Stimulated activated CD8-positive, alpha-beta memory T cell treated with anti-CD3 and anti-CD28 coated beads, Interleukin-7, amount 100 ng/mL, for 1 hour (primary cell): ENCODE measurements at regions not wholly inside any gene's neighbourhood (a gene's known extent, or its start where the extent isn't known, plus 50 kb on each side); places are given as distances from the start of the nearest gene placed in this dataset.
"Not testable (repeated sequence)": the region's sequence is repeated elsewhere in the genome, so short reads cannot be mapped to it uniquely, and the experiment has no call there.

Source experiments
- DNase-seq, 2 donors: peaks; one replicate each; pipeline ENCODE4 v3.0.0-alpha.2; 2020; ENCODE audit warnings: low read depth in 2 of 2

- DNase-seq, result no peak
Measured at GRCh38 chr21:15311510-15311909, 246.7 kb upstream of the NRIP1 start.

DNA sequence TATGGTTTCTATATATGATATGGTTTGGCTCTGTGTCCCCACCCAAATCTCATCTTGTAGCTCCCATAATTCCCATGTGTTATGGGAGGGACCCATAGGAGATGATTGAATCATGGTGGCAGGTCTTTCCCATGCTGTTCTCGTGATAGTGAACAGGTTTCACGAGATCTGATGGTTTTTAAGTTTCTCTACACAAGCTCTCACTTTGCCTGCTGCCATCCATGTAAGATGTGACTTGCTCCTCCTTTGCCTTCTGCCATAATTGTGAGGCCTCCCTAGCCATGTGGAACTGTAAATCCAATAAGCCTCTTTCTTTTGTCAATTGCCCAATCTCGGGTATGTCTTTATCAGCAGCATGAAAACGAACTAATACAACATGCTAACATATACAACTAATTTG is 252.2 kb upstream of the NRIP1 start:
- not testable (repeated sequence) for DNase-seq

DNA sequence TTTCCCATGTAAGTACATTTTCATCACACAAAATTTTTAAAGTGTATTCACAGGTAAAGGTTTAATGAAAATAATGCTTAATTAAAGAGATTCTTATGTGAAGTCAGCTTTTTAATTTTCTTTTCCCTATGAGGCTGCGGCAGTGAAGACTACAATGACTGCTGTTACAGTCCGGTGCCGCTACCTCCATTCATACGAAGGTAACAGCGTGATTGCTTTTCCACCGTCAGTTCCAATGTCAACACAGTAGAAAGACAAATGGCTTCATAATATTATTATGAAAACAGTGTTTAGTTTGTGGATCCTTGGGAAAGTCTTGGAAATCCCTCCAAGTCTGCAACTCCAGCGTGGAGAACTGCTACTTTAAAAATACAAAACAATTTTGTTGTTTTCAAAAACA is 254.9 kb upstream of the NRIP1 start:
- no peak for DNase-seq

DNA sequence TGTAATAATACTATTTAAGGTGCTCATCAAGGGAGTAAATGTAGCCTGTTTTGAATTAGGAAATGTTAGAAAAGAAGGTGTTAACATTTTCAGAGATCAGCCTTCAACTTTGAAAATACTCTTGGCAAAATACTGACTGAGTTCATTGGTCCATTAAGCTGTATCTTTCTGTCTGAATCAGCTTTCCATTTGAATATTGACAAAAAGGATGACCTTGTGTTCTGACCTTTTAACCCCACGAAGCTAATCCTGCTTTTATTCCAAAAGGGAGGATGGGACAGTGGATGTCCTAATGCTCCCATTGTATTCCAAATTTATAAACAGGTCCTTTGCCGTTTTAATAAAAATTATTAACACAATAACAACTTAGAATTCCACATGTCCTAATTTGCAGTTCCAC is 259.7 kb upstream of the NRIP1 start:
- no peak for DNase-seq

DNA sequence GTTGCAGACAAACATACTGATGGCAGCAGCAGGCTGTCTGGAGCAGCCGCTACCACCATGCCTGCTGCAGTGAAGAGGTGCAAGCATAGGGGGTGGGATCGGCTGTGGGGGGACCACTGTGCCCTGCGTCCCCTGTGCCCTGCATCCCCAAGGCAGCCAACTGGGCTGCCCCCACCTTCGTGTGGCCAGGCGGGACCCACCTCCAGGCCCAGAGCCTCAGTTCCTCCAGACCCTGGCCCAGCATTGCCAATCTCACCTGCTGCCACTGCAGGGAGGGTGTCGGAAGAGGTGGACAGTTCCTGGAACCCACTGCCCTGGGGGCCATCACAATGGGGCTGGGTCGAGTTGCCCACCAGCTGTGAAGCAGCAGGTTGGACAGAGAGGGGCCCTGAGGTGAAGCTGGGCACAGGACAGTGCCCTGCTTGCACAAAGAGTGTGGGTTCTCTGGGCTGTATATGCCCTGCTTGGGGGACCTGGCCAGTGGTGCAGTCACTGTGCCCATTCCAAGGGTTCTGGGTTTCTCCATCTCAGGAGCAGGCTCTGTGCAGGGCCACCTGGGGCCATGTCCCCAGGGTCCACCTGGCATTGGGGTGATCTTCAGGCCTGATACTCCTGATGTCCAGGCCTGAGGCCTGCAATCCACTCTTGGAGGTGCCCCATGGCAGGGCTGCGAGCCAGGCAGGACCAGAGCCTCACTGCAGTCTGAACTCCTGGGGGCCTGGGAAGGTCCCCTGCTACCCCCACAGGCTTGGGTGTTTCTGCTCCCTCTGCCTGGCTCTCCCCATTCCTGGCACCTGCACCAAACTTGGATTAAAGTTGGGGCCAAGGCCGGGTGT is 261.4 kb upstream of the NRIP1 start:
- no peak for DNase-seq

- no peak for DNase-seq
Measured at GRCh38 chr21:15327637-15328265, 263.0 kb upstream of the NRIP1 start.

DNA sequence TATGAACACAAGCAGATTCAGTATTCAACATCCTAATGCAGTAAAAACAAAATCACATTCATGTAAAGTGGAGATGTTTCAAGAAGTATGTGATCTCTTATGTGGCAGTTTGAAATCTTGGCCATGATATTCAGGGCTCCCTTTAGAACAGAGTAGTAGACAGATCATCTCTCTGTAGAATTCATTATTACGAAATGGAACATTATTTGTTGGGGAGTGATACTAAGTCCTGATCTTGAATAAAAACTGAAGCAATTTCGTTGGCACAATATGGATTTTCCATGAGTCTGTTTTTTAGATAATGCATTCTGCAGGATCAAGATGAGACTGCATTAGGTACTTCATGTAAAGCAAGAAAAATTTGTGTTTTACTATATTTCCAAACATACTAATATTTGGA is 264.4 kb upstream of the NRIP1 start:
- DNase-seq, result no peak

DNA sequence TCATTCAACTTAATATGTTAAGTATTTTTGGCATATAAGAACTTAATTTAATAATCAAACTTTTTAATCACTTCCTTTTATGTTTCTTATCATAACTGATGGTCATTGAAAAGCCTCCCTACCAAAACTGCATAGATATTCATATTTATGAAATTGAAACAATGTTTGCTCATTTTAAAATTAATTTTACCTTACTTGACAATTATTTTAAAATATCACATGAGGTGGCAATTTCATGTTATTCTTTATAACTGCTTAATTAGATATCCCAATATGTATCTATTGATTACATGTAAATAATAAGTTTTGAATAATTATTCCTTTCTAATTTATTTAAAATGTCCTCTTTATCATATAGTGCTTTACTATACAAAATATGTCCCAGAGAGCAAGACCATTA is 266.1 kb upstream of the NRIP1 start:
- DNase-seq, result no peak

- no peak for DNase-seq
Measured at GRCh38 chr21:15332572-15332971, 267.8 kb upstream of the NRIP1 start.

DNA sequence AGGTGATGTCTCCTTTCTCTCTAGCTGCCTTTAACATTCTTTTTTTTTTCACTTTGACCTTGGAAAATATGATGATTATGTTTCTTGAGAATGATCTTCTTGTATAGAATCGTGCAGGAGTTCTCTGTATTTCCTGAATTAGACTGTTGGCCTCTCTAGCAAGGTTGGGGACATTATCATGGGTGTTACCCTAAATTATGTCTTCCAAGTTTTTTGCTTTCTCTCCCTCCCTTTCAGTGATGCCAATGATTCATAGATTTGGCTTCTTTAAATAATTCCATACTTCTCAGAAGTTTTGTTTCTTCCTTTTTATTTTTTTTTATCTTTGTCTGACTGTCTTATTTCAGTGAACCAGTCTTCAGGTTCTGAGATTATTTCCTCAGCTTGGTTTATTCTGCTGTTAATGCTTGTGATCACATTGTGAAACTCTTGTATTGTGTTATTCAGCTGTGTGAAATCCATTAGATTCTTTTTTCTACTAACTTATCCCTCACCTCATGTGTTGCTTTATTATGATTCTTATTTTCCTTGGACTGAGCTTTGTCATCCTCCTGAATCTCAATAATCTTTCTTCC is 268.4 kb upstream of the NRIP1 start:
- no peak for DNase-seq

DNA sequence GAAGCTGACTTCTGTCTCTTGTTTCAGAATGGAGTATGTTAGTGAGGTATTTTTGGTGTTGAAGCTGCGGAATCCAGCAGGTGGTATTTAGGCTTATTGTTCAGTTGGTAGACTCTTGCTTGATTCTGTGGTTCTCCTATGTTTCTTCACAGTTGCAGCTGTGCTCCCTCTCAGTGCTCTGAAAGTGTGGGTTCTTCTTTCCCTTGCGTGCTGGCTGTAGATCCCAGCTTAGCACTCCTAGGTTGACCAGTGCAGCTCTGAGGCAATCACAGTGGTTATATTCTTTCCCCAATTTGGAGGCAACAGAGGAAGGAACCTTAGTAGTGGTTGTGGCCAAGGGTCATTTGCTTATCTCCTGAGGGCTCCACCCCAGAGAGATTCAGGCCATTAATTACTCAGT is 269.2 kb upstream of the NRIP1 start:
- no peak for DNase-seq

- DNase-seq, result no peak
Measured at GRCh38 chr21:15343066-15343465, 278.3 kb upstream of the NRIP1 start.

- no peak for DNase-seq
Measured at GRCh38 chr21:15352009-15352408, 287.2 kb upstream of the NRIP1 start.

- DNase-seq, result no peak
Measured at GRCh38 chr21:15353546-15353945, 288.7 kb upstream of the NRIP1 start.

DNA sequence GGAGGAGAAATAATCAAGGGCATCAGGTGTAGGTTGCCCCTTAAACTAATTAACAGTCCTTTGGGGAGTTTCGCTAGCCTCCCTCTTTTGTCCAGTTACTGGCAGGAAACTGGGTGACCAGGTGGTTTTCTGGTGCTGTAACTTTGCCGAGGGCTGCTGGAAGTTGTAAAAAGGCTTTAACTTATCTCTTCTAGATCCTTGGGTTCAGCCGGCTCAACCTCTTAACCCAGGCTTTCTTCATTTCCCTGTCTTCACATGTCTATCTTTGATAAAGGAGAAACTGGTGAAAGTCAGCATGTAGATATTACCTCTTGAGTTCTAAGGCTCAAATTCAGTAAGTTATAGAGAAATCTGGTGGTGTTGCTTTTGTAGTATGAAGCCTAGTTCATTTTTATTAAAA is 289.7 kb upstream of the NRIP1 start:
- no peak for DNase-seq

GRCh38 chr21:15355066-15355465 is 290.3 kb upstream of the NRIP1 start:
- no peak for DNase-seq

DNA sequence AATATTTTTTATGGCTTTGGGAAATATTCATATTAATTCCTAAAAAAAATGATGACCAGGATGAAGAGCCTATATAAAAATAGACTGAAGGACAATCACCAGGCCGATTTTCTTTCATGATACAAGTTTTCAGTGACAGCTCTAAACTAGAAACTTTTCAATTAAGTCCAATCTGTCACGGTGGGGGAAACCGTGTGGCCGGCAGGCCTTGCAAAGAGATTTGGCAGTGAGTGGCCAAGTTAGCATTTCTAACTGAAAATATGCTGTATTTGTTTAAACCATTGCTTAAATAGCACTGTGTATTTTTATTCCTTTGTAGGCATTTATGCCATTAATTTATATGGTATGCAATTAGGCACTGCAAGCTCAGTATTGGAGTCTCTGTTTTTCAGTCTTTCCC is 294.5 kb upstream of the NRIP1 start:
- DNase-seq, result no peak

GRCh38 chr21:15362458-15362857 is 297.7 kb upstream of the NRIP1 start:
- DNase-seq, result no peak

- no peak for DNase-seq
Measured at GRCh38 chr21:15363921-15364320, 299.1 kb upstream of the NRIP1 start.

GRCh38 chr21:15365751-15366392 is 301.1 kb upstream of the NRIP1 start:
- DNase-seq, result no peak

GRCh38 chr21:15366555-15366954 is 301.8 kb upstream of the NRIP1 start:
- no peak for DNase-seq

- DNase-seq, result no peak
Measured at GRCh38 chr21:15367061-15367626, 302.3 kb upstream of the NRIP1 start.
